LNCaP clone FGC (cell line): ENCODE measurements at regions not wholly inside any gene's neighbourhood (a gene's known extent, or its start where the extent isn't known, plus 50 kb on each side); places are given as distances from the start of the nearest gene placed in this dataset.
A peak's percentile ranks its signal among the peaks of the same experiment; 100 is the strongest.
"Not testable (repeated sequence)": the region's sequence is repeated elsewhere in the genome, so short reads cannot be mapped to it uniquely, and the experiment has no call there.

Experiments
- DNase-seq: peaks from one replicate; pipeline ENCODE4 v3.0.0-alpha.2; 2011; ENCODE audit warnings: low read depth
- H3K4me3 ChIP-seq: 2 replicates; pipeline ENCODE4 v1.5.1; 2011; ENCODE audit warnings: mild to moderate bottlenecking, low read depth, low read length, control low read depth
- TF ChIP-seq, protein P1 (sequence below): IDR thresholded peaks from 2 replicates; pipeline ENCODE4 v1.5.1; 2012; ENCODE audit warnings: mild to moderate bottlenecking; ENCODE audit not compliant: control insufficient read depth, insufficient read depth; ENCODE audit errors: extremely low read depth

DNA sequence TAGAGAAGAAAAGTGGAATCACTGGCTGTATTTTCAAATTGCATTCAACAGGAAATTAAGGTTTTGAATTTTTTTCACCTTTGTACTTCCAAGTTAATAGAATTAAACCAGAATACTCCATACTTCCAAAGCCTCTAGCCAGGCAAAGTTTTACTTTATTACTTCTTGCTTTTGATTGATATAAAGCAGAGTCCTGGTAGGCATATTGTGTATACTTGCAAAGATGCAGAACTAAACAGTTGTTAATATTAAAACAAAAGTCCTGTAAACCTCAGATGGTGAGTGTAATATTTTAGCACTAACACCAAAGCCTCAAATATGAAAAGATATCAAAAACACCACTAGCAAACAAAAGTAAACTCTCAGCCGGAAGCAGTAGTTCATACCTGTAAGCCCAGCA lies 107.2 kb upstream of the C2CD4B start:
- DNase-seq, result no peak
- no peak overlapping the region for H3K4me3 ChIP-seq
- TF ChIP-seq, protein P1, sequence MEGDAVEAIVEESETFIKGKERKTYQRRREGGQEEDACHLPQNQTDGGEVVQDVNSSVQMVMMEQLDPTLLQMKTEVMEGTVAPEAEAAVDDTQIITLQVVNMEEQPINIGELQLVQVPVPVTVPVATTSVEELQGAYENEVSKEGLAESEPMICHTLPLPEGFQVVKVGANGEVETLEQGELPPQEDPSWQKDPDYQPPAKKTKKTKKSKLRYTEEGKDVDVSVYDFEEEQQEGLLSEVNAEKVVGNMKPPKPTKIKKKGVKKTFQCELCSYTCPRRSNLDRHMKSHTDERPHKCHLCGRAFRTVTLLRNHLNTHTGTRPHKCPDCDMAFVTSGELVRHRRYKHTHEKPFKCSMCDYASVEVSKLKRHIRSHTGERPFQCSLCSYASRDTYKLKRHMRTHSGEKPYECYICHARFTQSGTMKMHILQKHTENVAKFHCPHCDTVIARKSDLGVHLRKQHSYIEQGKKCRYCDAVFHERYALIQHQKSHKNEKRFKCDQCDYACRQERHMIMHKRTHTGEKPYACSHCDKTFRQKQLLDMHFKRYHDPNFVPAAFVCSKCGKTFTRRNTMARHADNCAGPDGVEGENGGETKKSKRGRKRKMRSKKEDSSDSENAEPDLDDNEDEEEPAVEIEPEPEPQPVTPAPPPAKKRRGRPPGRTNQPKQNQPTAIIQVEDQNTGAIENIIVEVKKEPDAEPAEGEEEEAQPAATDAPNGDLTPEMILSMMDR, result no peak

DNA sequence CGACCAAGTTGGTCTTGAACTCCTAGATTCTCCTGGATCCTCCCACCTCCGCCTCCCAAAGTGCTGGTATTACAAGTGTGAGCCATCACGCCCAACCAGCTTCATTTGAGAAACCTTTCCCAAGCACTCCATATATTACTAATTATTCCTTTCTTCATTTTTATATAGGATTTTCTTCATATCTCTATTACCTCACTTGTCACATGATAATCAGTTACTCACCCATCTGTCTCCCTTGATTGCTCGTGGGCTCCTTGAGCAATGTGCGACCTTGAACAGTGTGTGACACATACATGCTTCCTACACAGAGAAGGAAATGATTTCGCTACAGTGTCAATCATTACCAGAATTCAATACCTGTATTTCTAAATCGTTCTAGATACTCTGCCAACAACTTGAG lies 110.7 kb upstream of the C2CD4B start:
- no peak for DNase-seq
- H3K4me3 ChIP-seq, result no peak overlapping the region
- TF ChIP-seq, protein P1, result no peak

DNA sequence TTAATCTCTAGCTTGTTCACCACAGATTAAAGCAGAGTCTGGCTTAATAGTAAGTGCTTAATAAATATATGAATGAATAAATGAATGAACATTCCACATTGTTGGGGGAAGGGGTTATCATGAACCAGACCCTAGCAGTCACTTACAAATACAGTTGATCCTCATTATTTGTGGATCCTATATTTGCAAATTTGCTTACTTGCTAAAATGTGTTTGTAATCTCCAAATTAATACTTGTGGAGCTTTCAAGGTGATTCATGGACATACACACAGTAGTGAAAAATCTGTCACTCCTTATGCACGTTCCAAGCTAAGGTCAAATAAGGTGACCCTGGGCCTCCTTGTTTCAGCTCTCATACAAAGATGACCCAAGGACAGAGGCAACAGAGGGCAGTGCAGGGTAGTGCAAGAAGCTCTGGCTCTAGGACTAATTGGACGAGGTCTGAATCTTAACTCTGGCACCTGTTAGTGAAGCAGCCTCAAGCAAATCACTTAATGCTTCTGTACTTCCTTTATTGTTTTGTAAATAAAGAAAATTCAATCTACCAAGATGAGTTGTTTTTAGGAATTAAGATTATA lies 112.8 kb upstream of the C2CD4B start:
- DNase-seq, result no peak
- no peak overlapping the region for H3K4me3 ChIP-seq
- TF ChIP-seq, protein P1, result 0 out of 2 replicates have a peak, but pooled peaks have one; percentile 15

DNA sequence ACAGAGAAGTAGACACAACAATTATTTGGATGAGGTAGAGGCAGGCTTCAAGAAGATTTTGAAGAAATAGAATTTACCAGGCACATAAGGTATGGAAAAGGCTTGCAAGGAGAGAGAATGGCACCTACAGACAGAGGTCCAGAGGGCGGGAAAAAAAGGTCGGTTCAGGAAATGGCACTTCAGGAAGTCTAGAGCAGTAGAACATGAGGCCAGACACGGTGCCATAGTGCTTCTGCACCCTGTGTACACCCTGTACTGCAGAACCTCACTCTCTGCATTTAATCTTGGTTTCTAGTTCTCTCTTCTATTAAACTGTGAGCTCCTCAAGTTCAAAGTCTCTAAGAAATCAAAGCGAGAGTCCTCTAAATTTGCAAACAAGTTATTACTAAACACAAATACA lies 113.4 kb upstream of the C2CD4B start:
- no peak overlapping the region for H3K4me3 ChIP-seq
- DNase-seq, result no peak
- TF ChIP-seq, protein P1, result no peak

DNA sequence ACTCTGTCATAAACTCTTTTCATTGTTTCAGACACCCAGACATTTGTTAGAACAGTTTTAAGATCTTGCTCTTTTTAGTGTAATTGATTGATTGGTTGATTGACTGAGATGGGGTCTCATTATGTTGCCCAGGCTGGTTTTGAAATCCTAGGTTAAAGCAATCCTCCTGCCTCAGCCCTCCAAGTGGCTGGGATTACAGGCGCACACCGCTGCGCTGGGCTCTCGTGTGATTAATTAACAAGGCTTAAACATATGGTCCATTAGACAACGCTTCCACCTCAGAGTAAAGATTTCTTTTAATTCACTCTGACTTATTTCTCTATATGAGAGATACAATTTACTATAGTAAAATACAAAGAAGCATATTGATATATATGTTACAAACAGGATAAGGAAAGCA lies 114.0 kb upstream of the C2CD4B start:
- no peak for DNase-seq
- TF ChIP-seq, protein P1, result no peak
- no peak overlapping the region for H3K4me3 ChIP-seq

DNA sequence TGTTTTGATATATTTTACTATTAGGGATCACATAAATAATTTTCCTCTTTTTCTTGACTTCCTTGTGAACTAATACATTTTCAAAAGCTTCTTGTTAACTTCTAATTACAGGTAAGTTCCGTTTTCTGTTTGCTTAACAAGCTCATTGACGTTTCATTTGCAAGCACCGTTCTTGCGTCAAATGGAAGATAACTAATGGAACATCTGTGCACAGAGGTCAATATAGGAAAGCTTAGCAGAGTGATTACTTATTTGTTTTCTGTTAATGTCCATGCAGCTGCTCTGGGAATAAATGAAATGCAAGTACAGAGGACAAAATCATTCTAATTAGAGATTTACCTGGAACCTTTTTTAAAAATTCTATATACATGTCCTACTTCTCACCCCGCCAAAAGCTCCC lies 115.5 kb upstream of the C2CD4B start:
- TF ChIP-seq, protein P1, result no peak
- no peak overlapping the region for H3K4me3 ChIP-seq
- no peak for DNase-seq

DNA sequence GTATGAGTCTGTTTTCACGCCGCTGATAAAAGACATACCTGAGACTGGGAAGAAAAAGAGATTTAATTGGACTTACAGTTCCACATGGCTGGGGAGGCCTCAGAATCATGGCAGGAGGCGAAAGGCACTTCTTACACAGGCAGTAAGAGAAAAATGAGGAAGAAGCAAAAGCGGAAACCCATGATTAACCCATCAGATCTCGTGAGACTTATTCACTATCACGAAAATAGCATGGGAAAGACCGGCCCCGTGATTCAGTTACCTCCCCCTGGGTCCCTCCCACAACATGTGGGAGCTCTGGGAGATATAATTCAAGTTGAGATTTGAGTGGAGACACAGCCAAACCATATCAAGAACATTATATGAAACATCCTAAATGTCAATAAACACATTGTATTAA lies 116.7 kb upstream of the C2CD4B start:
- not testable (repeated sequence) for DNase-seq, H3K4me3 ChIP-seq
